ENCODE measurements at regions not wholly inside any gene's neighbourhood (a gene's known extent, or its start where the extent isn't known, plus 50 kb on each side); places are given as distances from the start of the nearest gene placed in this dataset.

- TF ChIP-seq, protein P1, sequence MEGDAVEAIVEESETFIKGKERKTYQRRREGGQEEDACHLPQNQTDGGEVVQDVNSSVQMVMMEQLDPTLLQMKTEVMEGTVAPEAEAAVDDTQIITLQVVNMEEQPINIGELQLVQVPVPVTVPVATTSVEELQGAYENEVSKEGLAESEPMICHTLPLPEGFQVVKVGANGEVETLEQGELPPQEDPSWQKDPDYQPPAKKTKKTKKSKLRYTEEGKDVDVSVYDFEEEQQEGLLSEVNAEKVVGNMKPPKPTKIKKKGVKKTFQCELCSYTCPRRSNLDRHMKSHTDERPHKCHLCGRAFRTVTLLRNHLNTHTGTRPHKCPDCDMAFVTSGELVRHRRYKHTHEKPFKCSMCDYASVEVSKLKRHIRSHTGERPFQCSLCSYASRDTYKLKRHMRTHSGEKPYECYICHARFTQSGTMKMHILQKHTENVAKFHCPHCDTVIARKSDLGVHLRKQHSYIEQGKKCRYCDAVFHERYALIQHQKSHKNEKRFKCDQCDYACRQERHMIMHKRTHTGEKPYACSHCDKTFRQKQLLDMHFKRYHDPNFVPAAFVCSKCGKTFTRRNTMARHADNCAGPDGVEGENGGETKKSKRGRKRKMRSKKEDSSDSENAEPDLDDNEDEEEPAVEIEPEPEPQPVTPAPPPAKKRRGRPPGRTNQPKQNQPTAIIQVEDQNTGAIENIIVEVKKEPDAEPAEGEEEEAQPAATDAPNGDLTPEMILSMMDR (optimal IDR thresholded peaks at IDR 0.05 in 1 of 3, IDR thresholded peaks at IDR 0.05 in 1 of 3, conservative IDR thresholded peaks at IDR 0.05 in 1 of 3; ENCODE audit: extremely low read depth in 1 of 3, insufficient read depth in 2 of 3, low read length in 3 of 3) = no peak
- no peak for TF ChIP-seq EZH2 (IDR thresholded peaks at IDR 0.05; ENCODE audit: low read length)
- dilution Hi-C loops (cut with MboI; ENCODE audit: extremely low pct_ligation_motif_present, low sequenced_read_pairs) = no loop called here
- no peaks in the 10 kb centered on the region for H3K36me3 ChIP-seq (ENCODE audit: control insufficient read depth in 2 of 2, extremely low read depth in 1 of 2, insufficient read depth in 2 of 2, low read length in 2 of 2)
These were observed 91.9 kb upstream of the ANKRD55 start for GRCh38 chr5:56325039-56325438.

GRCh38 chr5:56323505-56323904 is 90.4 kb upstream of the ANKRD55 start:
- Histone ChIP-seq H3K4me1 (ENCODE audit: control insufficient read depth, extremely low read depth, insufficient read depth, low read length) (peaks cover 5% of the 10 kb centered on the region), H3K4me3 (ENCODE audit: control insufficient read depth in 2 of 3, extremely low read depth in 1 of 3, insufficient read depth in 2 of 3, low read depth in 1 of 3, low read length in 3 of 3) (no peak overlapping the region), H3K9ac (ENCODE audit: control insufficient read depth, extremely low read depth, insufficient read depth, low read length) (no peak overlapping the region), H3K9me3 (ENCODE audit: control insufficient read depth, low read depth, low read length) (no peaks in the 10 kb centered on the region), H3K9me1 (ENCODE audit: control insufficient read depth, extremely low read depth, insufficient read depth, low read length) (no peaks in the 10 kb centered on the region), H3K27ac (ENCODE audit: control insufficient read depth, insufficient read depth, low read length) (no peak overlapping the region), H2AFZ (ENCODE audit: control insufficient read depth, low read length) (no peak overlapping the region), H3K79me2 (ENCODE audit: control insufficient read depth, insufficient read depth, low read length) (no peaks in the 10 kb centered on the region), H3K4me2 (ENCODE audit: control insufficient read depth, extremely low read depth, insufficient read depth, low read depth, low read length) (no peak overlapping the region), H4K20me1 (ENCODE audit: control insufficient read depth, extremely low read depth, insufficient read depth, low read length) (no peaks in the 10 kb centered on the region), H3K36me3 (ENCODE audit: control insufficient read depth in 2 of 2, extremely low read depth in 1 of 2, insufficient read depth in 2 of 2, low read length in 2 of 2) (no peaks in the 10 kb centered on the region), H3K27me3 (ENCODE audit: control insufficient read depth, extremely low read depth, insufficient read depth, low read length) (no peaks in the 10 kb centered on the region)
- dilution Hi-C loops (cut with MboI; ENCODE audit: extremely low pct_ligation_motif_present, low sequenced_read_pairs) = no loop called here
- FAIRE-seq (peak; percentile 74), DNase-seq (ENCODE audit: low read depth, low spot score) (no peak)
- TF ChIP-seq EZH2 (IDR thresholded peaks at IDR 0.05; ENCODE audit: low read length) = no peak
- TF ChIP-seq, protein P1 (optimal IDR thresholded peaks at IDR 0.05 in 1 of 3, IDR thresholded peaks at IDR 0.05 in 1 of 3, conservative IDR thresholded peaks at IDR 0.05 in 1 of 3; ENCODE audit: extremely low read depth in 1 of 3, insufficient read depth in 2 of 3, low read length in 3 of 3) = peak in 1 of 3 experiments; percentile 44

More at GRCh38 chr5:56325039-56325438, 91.9 kb upstream of the ANKRD55 start:
- Histone ChIP-seq H3K27ac (ENCODE audit: control insufficient read depth, insufficient read depth, low read length) (no peak overlapping the region), H3K9ac (ENCODE audit: control insufficient read depth, extremely low read depth, insufficient read depth, low read length) (no peak overlapping the region), H3K4me1 (ENCODE audit: control insufficient read depth, extremely low read depth, insufficient read depth, low read length) (peaks cover 16% of the 10 kb centered on the region), H3K27me3 (ENCODE audit: control insufficient read depth, extremely low read depth, insufficient read depth, low read length) (no peaks in the 10 kb centered on the region), H4K20me1 (ENCODE audit: control insufficient read depth, extremely low read depth, insufficient read depth, low read length) (no peaks in the 10 kb centered on the region), H2AFZ (ENCODE audit: control insufficient read depth, low read length) (no peak overlapping the region), H3K9me1 (ENCODE audit: control insufficient read depth, extremely low read depth, insufficient read depth, low read length) (no peaks in the 10 kb centered on the region), H3K79me2 (ENCODE audit: control insufficient read depth, insufficient read depth, low read length) (no peaks in the 10 kb centered on the region), H3K4me3 (ENCODE audit: control insufficient read depth in 2 of 3, extremely low read depth in 1 of 3, insufficient read depth in 2 of 3, low read depth in 1 of 3, low read length in 3 of 3) (no peak overlapping the region), H3K9me3 (ENCODE audit: control insufficient read depth, low read depth, low read length) (no peaks in the 10 kb centered on the region), H3K4me2 (ENCODE audit: control insufficient read depth, extremely low read depth, insufficient read depth, low read depth, low read length) (no peak overlapping the region)
- FAIRE-seq (no peak), DNase-seq (ENCODE audit: low read depth, low spot score) (no peak)
